B cell (primary cell): ENCODE measurements at regions not wholly inside any gene's neighbourhood (a gene's known extent, or its start where the extent isn't known, plus 50 kb on each side); places are given as distances from the start of the nearest gene placed in this dataset.

Source experiments
- EZH2 ChIP-seq: IDR thresholded peaks from 2 replicates; pipeline ENCODE4 v1.6.1; 2012; ENCODE audit warnings: borderline replicate concordance, low read depth, mild to moderate bottlenecking, moderate library complexity, low read length; ENCODE audit not compliant: insufficient read depth, poor library complexity, severe bottlenecking
- TF ChIP-seq, protein P1 (sequence below): fragments of 200-600 bp; IDR thresholded peaks from one replicate; pipeline ENCODE4 v1.8.0; 2022; ENCODE audit warnings: antibody characterized with exemption, mild to moderate bottlenecking

DNA sequence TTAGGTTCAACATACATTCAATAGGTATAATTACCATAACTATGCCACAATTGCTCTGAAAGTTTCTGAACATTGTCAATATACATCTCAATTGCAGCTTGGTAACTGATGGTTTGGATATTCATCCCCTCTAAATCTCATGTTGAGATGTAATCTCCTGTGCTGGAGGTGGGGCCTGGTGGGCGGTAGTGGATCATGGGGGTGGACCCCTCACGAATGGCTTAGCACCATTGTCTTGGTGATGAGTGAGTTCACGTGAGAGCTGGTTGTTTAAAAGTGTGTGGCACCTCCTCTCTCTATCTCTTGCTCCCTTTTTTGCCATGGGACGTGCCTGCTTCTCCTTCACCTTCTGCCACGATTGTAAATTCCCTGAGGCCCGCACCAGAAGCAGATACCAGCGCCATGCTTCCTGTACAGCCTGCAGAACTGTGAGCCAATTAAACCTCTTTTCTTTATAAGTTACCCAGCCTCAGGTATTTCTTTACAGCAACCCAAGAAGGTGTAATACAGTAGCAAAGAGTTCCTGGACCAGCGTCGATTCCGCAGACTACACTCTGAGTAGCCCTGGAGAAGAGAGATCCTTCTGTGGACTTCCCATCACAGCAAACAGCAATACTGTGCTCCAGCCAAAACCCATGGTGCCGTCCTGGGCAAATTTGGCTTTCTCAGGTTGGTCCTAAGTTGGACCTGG is 83.8 kb upstream of the GRB10 start:
- TF ChIP-seq, protein P1, sequence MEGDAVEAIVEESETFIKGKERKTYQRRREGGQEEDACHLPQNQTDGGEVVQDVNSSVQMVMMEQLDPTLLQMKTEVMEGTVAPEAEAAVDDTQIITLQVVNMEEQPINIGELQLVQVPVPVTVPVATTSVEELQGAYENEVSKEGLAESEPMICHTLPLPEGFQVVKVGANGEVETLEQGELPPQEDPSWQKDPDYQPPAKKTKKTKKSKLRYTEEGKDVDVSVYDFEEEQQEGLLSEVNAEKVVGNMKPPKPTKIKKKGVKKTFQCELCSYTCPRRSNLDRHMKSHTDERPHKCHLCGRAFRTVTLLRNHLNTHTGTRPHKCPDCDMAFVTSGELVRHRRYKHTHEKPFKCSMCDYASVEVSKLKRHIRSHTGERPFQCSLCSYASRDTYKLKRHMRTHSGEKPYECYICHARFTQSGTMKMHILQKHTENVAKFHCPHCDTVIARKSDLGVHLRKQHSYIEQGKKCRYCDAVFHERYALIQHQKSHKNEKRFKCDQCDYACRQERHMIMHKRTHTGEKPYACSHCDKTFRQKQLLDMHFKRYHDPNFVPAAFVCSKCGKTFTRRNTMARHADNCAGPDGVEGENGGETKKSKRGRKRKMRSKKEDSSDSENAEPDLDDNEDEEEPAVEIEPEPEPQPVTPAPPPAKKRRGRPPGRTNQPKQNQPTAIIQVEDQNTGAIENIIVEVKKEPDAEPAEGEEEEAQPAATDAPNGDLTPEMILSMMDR = no peak
- TF ChIP-seq EZH2 = no peak
